ENCODE measurements at regions not wholly inside any gene's neighbourhood (a gene's known extent, or its start where the extent isn't known, plus 50 kb on each side); places are given as distances from the start of the nearest gene placed in this dataset.
A peak's percentile ranks its signal among the peaks of the same experiment; 100 is the strongest.

DNA sequence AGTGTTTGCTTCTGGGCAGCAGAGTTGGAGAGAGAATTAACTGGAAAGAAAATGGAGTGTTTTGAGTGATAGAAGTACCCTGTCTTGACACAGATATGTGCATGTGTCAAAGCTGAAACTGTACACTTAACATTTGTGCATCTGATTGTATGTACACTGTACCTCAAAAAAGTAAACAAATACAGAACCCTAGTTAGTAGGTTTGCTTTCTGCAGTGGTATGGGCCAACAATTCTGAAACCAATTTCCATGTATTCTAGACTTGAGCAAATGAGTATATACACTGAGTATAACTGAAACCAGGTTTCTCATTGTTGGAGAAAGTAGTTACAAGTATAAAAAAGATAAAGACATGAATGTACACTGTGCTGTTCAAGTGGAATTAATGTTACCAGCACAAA, 52.4 kb downstream of the ELAPOR2 start:
- Histone ChIP-seq H3K36me3 (no peaks in the 10 kb centered on the region), H3K27me3 (no peaks in the 10 kb centered on the region), H3K4me1 (no peaks in the 10 kb centered on the region), H3K9me3 (no peaks in the 10 kb centered on the region), H3K4me3 (no peak overlapping the region), H3K27ac (no peak overlapping the region)
- TF ChIP-seq, protein P1, sequence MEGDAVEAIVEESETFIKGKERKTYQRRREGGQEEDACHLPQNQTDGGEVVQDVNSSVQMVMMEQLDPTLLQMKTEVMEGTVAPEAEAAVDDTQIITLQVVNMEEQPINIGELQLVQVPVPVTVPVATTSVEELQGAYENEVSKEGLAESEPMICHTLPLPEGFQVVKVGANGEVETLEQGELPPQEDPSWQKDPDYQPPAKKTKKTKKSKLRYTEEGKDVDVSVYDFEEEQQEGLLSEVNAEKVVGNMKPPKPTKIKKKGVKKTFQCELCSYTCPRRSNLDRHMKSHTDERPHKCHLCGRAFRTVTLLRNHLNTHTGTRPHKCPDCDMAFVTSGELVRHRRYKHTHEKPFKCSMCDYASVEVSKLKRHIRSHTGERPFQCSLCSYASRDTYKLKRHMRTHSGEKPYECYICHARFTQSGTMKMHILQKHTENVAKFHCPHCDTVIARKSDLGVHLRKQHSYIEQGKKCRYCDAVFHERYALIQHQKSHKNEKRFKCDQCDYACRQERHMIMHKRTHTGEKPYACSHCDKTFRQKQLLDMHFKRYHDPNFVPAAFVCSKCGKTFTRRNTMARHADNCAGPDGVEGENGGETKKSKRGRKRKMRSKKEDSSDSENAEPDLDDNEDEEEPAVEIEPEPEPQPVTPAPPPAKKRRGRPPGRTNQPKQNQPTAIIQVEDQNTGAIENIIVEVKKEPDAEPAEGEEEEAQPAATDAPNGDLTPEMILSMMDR (IDR thresholded peaks at IDR 0.05) = no peak
- TF ChIP-seq POLR2A (IDR thresholded peaks at IDR 0.05) = no peak
- no peak for DNase-seq
- intact Hi-C loops (cut with DNase I) = no loop called here

DNA sequence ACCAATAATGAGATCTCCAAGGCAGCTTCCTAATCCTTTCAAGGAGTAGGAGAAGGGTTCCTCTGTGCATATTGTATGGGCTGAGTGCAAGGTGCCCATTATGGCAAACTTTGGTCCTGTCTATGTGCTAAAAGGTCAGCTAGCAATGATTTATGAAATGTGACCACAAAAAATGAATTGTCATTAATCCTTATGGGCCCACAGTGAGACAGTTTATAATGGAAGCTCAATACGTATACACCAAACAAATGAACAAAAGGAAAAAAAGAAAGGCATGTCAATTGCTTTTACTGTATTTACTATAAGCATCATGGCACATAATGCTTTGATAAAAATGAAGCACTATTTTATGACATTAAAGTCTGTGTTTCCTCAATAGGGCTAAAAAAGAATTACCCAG, 54.5 kb downstream of the ELAPOR2 start:
- H3K9me3 ChIP-seq = no peaks in the 10 kb centered on the region
- no peak for TF ChIP-seq POLR2A (IDR thresholded peaks at IDR 0.05)
- TF ChIP-seq, protein P1 (IDR thresholded peaks at IDR 0.05) = no peak
- no peak for DNase-seq
- no peak overlapping the region for H3K27ac ChIP-seq
- H3K4me1 ChIP-seq = peaks cover 0 to 14% (median 6%) of the 10 kb centered on the region in 3 donors
- WGBS, 2 donors = 87 to 89% methylated on average over 1 of the region's 1 CpG
- H3K4me3 ChIP-seq = no peak overlapping the region
- no peaks in the 10 kb centered on the region for H3K36me3 ChIP-seq
- H3K27me3 ChIP-seq = no peaks in the 10 kb centered on the region
- intact Hi-C loops (cut with DNase I) = no loop called here

DNA sequence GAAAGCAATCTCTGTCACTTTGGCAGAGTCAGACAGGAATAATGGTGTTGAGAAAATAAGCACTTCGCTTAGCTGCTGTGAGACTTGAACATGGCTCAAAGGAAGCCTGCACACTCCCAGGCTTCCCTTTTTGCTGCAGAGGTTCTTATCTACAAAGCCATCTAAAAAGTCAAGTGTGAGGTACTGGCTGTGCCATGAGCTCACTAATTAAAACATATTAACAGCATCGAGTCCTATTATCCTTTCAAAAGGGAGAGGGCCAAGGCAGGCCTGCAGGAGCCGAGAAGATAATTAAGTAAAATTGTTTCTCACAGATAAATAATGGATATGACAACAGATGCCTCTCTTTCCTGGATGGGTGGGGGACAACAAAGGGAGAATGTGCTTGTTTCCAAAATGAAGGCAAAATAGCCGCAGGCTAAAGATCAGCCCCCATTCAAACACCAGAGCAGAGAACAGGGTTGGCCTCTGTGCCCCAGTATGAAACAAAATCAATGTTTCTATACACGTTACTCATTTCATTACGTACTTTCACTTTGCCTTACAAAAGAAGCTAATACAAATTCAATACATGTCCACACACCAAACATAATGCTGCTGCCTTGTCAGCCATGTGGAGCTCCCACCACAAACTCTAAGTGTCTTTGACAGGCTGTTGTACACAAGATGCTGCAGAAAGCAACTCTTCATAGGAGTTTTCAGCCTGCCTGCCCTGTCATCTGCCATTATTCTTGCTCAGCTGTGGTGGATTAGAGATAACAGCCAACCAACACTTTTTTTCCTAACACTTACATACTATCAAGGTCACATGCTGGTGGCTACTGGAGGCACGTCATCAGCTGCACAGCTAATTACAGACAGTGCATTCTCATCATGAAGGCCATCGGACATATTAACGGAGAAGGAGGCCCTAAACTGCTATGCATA, 55.3 kb downstream of the ELAPOR2 start:
- H3K4me1 ChIP-seq = peaks cover 0 to 16% (median 6%) of the 10 kb centered on the region in 3 donors
- DNase-seq = no peak
- WGBS, 2 donors = 49 to 56% methylated on average over 8 to 9 of the region's 9 CpGs
- H3K9me3 ChIP-seq = no peaks in the 10 kb centered on the region
- no peaks in the 10 kb centered on the region for H3K27me3 ChIP-seq
- peak overlapping the region in 1 of 4 donors; percentile 17 for H3K27ac ChIP-seq
- H3K4me3 ChIP-seq = no peak overlapping the region
- no peaks in the 10 kb centered on the region for H3K36me3 ChIP-seq
- no peak for TF ChIP-seq POLR2A (IDR thresholded peaks at IDR 0.05)
- TF ChIP-seq, protein P1 (IDR thresholded peaks at IDR 0.05) = no peak
- intact Hi-C loops (cut with DNase I) = no loop called here

DNA sequence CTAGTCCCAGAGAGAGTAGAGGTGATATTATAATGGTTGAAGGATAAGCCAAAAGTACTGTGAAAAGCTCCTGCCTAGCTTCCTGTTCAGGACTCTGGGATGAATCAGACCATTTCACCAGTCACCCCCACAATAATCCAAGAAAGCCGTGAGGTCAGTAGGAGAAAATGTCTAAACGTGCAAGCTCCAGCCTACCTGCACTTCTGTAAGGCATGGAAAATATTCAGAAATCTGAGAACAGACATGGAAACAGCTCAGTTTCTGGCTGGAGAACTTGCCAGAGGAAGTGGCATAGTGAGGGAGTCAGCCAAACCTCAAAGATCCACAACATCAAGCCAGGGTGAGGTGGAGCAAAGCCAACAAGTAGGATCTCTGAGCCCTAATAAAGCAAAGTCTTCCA, 58.2 kb downstream of the ELAPOR2 start:
- peaks cover 0 to 16% (median 6%) of the 10 kb centered on the region in 3 donors for H3K4me1 ChIP-seq
- no peak overlapping the region for H3K27ac ChIP-seq
- no peaks in the 10 kb centered on the region for H3K36me3 ChIP-seq
- DNase-seq = no peak
- no peaks in the 10 kb centered on the region for H3K27me3 ChIP-seq
- no peak for TF ChIP-seq POLR2A (IDR thresholded peaks at IDR 0.05)
- TF ChIP-seq, protein P1 (IDR thresholded peaks at IDR 0.05) = no peak
- no peak overlapping the region for H3K4me3 ChIP-seq
- H3K9me3 ChIP-seq = no peaks in the 10 kb centered on the region
- intact Hi-C loops (cut with DNase I) = no loop called here
- WGBS, 2 donors = 21 to 22% methylated on average over 2 of the region's 2 CpGs

DNA sequence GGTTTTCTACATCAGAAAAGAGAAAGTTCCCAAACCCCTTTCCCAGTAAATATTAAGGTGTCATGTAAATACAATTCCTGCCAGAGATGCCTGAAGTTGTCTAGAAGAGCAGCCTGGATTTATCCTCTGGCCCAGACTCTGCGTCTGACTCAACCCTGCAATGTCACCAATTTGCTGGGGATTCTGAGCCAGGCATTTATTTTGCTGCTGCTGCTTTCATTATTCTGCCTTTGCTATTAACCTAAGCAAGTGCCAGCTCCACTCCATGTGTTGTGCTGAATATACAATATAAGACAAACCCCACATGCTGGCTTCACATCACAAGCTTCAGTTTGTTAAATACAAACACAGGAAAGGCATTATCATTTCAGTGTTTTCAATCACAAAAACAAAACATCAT, 59.1 kb downstream of the ELAPOR2 start:
- WGBS, 2 donors = 29 to 42% methylated on average over 1 of the region's 1 CpG
- no peaks in the 10 kb centered on the region for H3K9me3 ChIP-seq
- no peaks in the 10 kb centered on the region for H3K36me3 ChIP-seq
- TF ChIP-seq, protein P1 (IDR thresholded peaks at IDR 0.05) = no peak
- TF ChIP-seq POLR2A (IDR thresholded peaks at IDR 0.05) = no peak
- H3K4me3 ChIP-seq = no peak overlapping the region
- DNase-seq = no peak
- peaks cover 0 to 16% (median 6%) of the 10 kb centered on the region in 3 donors for H3K4me1 ChIP-seq
- intact Hi-C loops (cut with DNase I) = no loop called here
- no peak overlapping the region for H3K27ac ChIP-seq
- H3K27me3 ChIP-seq = no peaks in the 10 kb centered on the region

Data from esophagus squamous epithelium (tissue), 5 donors.